Loucy (cell line): ENCODE measurements at regions not wholly inside any gene's neighbourhood (a gene's known extent, or its start where the extent isn't known, plus 50 kb on each side); places are given as distances from the start of the nearest gene placed in this dataset.

Experiments
- CTCF ChIP-seq: fragments of 200-600 bp; sonication (generic); conservative IDR thresholded peaks from 2 replicates; pipeline ENCODE4 v1.5.1; 2014; ENCODE audit warnings: mild to moderate bottlenecking, antibody characterized with exemption, low read length
- EZH2phosphoT487 ChIP-seq: fragments of 200-600 bp; IDR thresholded peaks from 2 replicates; pipeline ENCODE4 v1.6.1; 2018; ENCODE audit warnings: antibody characterized with exemption, mild to moderate bottlenecking, moderate library complexity, borderline replicate concordance

- TF ChIP-seq CTCF, result no peak
- TF ChIP-seq EZH2phosphoT487, result no peak
Observed at GRCh38 chr5:24864244-24864643, 219.5 kb upstream of the CDH10 start.
